GM19467 (cell line): ENCODE measurements at regions not wholly inside any gene's neighbourhood (a gene's known extent, or its start where the extent isn't known, plus 50 kb on each side); places are given as distances from the start of the nearest gene placed in this dataset.
"Not testable (repeated sequence)": the region's sequence is repeated elsewhere in the genome, so short reads cannot be mapped to it uniquely, and the experiment has no call there.

ENCODE experiments used
- ATAC-seq: cut with Tn5 transposase; IDR thresholded peaks from one replicate; pipeline ENCODE4 v1.9.1; 2021; ENCODE audit warnings: mild to moderate bottlenecking, moderate library complexity; ENCODE audit not compliant: unreplicated experiment

DNA sequence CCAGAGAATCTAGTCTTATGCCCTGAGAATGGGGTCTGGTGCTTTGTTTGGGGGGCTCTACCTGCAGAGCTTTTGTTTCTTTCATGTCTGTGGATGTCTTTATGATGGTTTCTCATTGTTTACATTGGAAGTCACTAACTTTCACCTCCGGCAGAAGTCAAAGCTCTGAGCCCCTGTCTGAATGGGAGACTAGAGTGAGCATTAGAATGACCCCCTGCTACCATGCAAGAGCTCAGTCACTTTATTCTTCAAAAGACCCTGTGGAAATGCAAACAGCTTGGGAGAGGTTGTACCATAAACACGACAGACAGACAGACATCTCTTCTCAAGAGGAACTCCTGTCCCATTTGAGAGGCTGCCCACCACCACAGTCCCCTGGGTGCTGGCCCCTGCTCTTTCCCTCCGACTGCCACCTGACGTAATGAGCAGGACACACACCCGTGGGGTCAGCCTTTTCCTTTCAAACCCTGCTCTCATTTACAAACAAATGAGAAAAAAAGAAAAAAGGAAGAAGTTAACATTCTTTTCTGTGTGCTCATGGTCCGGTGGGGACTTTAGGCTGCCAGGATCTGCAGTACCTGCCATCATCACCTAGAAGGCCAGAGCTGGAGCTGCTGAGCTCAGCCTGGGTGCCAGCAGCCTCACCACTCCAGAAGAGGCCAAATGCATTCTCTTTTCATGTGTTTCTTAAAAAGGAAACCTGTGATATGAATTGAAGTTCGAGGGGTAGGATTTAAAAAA, 91.6 kb downstream of the FZD1 start:
- ATAC-seq = no peak

DNA sequence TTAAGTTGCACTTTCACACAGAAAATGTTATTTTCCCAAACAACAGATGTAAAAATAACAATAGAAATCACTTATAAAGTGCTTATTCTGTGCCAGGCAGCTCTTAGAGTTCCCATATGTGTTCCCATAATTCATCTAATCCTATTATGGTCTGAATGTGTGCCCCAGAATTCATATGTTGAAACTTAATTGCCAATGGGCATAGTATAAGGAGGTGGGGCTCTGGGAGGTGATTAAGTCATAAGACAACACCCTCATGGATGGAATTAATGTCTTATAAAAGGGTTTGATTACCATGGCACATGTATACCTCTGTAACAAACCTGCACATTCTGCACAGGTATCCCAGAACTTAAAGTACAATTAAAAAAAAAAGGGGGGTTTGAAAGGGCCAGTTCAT, 92.7 kb downstream of the FZD1 start:
- ATAC-seq = no peak

- no peak for ATAC-seq
Measured at GRCh38 chr7:91357379-91357778, 93.1 kb downstream of the FZD1 start.

DNA sequence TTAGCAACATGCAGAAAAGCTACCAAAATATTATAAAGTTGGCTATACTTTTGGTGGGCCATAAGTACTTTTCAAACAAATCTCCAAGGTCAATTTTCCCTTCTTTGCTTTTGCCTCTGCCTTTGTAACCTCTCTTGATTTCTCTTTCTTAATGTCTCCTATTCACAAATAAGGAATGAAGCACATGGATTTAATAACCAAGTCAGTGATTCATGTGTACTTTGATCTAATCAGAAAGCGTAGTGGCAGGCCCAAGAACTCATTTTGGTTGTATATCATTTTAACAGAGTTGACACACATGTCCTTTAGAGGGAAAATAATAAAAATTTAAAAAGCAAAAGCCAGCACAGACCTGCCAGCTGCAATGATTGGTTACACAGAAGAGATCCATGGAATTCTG, 93.7 kb downstream of the FZD1 start:
- no peak for ATAC-seq

DNA sequence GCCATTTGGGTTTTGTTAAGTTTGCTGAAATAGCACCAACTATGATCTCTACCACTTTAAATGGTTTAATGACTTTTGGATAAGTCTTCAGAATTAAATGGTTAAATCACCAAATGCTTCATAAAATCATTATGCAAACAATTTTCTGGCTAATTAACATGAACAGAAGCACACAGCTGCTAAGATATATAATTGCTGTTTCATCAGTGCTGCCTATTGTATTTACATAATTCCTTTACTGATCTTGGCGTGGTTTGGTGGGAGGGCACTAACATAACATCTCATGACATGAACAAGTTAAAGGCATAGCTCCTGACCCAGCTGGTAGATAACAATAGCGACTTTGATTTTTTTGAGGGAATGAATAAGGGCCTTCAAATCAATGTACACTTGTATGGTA, 94.1 kb downstream of the FZD1 start:
- no peak for ATAC-seq

- not testable (repeated sequence) for ATAC-seq
Measured at GRCh38 chr7:91365097-91365496, 100.9 kb downstream of the FZD1 start.

DNA sequence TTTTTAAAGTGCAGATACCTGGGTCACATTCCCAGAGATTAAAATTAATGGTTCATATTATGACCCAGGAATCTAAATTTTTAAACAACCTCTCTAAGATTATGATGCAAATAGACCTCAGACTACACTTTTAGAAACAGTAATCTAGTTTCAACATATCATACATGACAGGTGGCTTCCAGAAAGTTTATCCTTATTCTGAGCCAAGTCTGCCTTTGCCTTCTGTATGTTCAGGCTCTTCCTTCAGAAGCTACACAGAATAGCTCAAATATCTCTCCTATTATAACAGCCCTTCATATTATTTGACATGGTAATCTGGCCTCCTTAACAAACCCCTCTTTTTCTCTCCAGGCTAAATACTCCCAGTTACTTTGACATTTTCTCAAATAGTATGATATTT, 101.9 kb downstream of the FZD1 start:
- ATAC-seq = no peak

DNA sequence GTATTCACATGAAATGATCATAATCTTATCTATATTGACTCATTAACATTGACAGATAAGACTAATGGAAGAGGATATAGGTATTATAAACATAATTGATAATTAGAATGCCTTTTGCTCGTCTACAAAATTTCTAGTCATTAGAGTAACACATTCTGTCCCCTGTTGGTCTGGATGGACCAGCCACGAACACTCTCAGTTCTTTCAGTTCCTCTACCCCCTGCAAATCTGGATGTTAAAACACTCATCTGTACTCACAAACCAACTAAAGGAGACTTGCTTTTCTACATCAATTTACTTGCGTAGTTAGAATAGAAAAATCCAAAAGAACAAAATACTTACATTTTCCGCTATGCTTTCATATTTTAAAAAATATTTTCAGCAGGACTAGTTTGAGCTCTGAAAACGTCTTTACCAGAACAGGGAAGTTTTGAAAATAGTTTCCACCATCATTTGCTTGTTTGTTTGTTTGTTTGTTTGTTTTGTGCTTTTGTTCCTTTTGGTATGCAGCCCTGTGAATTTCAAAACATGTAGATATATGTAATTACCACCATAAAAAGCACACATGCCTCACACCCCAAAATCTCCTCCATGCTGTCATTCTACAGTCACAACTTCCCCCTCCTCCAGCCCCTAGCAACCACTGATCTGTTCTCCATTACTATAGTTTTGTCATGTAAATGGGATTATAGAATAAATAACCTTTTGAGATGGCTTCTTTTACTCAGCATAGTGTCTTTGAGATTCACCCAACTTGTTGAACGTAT, 103.8 kb downstream of the FZD1 start:
- ATAC-seq = no peak

DNA sequence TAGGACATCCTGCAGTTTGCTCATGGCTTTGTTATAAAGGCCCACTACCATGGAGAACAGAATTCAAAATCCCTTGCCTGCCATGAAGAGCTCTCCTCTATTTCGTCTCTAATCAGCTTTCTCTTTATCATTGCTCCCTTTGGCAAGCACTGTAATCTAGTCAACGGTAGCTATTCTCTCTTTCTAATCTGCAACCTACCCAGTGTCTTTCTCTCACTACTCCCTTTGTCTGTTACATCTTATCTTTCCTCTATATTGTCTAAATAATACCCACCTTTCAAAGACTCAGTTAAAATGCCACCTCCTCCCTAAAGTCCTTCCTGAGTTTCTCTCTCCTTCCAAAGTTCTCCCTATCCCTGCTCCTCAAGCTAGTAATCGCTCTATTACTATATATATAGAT, 108.1 kb downstream of the FZD1 start:
- ATAC-seq = no peak

- ATAC-seq = no peak
Measured at GRCh38 chr7:91373111-91373800, 109.0 kb downstream of the FZD1 start.

- ATAC-seq = no peak
Measured at GRCh38 chr7:91374321-91374989, 110.2 kb downstream of the FZD1 start.

GRCh38 chr7:91375378-91375777, 111.1 kb downstream of the FZD1 start:
- ATAC-seq = no peak

GRCh38 chr7:91378131-91378530, 113.9 kb downstream of the FZD1 start:
- ATAC-seq = no peak

DNA sequence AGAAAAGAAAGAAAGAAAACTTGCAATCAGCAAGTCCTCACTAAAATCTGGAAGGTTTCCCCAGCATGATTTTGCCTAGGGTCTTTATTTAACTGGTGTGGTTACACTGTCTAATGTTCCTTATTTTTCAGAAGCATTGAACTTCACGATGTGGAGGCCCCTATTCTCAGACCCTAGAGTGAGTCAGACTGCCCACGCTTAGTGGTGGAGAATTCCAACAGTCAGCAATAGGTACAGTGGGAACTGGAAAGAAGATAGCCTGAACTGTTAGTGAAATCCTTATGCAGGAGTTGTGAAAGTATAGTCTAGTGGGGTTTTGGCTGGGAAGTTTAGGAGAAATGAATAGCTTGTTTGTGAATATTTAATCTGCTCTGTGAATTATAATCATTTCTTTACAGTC, 115.0 kb downstream of the FZD1 start:
- no peak for ATAC-seq

DNA sequence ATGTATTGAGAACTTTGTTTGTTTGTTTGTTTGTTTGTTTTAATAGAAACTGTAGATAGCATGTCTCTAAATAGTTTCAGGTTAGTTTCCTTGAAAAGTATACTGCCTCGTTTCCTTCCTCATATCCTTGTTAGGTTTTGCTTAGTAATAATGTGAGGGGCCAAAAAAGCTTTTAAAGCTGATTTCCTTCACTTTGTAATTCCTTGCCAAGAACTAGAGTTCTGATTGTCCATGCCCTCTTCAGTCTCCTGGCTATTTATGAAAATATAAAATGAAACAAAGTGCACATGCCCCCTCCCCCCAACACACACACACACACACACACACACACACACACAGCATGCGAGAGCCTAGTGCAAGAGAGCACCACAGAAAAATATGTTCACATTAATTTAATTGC, 115.8 kb downstream of the FZD1 start:
- ATAC-seq = no peak

DNA sequence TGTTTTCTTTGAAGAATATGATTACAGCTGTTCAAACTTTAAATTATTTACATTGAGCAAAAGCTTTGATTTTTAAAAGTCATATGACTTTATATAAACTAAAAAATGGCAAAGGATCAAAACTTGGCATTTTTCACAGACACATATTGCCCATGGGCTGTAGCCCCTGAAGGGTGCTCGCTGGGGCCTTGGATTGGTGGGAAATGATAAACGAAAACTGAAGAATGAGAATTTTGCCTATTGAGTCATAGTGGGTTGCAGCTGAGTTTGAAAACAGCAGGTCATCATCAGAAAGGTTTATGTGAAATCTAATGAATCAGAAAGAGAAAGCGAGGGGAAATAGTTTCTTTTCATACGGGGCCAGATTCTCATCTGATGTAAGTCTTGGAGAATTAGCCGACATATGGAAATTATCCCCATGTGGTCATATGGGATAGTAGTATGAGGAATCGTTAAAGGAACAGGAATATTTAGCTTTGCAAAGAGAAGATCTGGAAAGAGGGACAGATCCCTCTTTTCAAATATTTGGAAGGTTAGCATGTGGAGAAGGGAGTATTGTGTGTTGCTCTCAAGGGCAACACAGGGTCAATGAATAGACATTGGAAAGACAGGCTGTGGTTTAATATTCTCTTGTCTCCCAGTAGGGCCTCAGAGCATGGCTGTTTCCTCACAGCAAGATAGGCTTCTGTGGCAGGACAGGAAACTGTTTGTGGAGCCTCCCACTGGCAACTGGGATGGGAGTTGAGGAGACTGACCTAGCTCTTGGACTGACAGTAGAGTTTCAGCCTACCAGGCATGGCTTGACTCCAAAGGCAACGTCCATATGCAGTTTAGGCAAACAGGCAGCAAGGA, 119.0 kb downstream of the FZD1 start:
- no peak for ATAC-seq

DNA sequence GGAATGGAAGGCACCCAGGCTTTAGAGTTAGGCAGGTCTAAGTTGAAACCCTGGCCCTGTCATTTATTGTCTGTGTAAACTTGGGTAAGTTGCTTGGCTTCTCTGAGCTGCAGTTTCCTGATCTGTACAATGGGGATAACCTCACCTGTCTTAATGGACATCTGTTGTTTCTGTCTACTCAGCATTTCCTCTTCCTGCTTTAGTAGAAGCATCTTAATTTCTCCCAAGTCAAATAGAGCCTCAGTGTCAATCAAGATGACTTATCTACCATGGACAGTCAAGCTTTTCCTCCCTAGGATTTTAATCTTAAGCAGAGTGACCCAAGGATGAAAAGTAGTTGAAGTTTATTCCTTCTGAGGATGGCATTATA, 119.7 kb downstream of the FZD1 start:
- ATAC-seq = no peak

- ATAC-seq = not testable (repeated sequence)
Measured at GRCh38 chr7:91394757-91395156, 130.5 kb downstream of the FZD1 start.

DNA sequence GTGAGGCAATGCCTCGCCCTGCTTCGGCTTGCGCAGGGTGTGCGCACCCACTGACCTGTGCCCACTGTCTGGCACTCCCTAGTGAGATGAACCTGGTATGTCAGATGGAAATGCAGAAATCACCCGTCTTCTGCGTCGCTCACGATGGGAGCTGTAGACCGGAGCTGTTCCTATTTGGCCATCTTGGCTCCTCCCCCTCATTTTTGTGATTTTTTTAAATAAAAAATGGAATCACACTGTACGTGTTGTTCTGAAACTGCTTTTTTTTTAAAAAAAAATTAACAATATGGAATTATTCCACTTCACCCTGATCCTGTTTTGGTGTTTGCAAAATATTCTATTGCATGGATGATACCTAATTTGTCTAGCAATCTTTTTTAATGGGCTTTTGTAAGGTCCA, 131.1 kb downstream of the FZD1 start:
- ATAC-seq = not testable (repeated sequence)

- no peak for ATAC-seq
Measured at GRCh38 chr7:91397096-91397495, 132.9 kb downstream of the FZD1 start.

DNA sequence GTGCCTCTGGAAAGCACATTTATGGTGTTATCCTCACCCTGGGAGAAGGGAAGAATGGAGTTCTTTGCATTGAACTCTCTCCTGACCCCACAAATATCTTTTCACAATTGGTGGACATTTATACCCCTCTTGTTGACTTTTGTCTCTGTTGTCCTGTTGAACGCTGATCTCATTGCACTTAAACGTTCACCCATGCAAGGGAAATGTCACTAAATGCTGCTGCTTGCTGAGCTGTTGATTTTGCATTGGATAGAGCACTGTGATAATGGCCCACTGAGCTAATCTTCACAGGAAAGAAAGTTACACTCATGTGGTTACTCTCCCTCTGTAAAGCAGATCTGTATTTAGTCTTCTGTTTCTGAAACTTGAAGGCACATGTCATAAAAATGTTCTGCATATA, 133.4 kb downstream of the FZD1 start:
- ATAC-seq = no peak
